Astrocyte of the cerebellum (primary cell): ENCODE measurements at regions not wholly inside any gene's neighbourhood (a gene's known extent, or its start where the extent isn't known, plus 50 kb on each side); places are given as distances from the start of the nearest gene placed in this dataset.

Source experiments
- DNase-seq: peaks from one replicate; pipeline ENCODE4 v3.0.0-alpha.2; 2011; ENCODE audit warnings: low read depth
- H3K4me3 ChIP-seq: 2 replicates; pipeline ENCODE4 v1.5.1; 2011; ENCODE audit warnings: mild to moderate bottlenecking, low read depth, low read length, moderate library complexity
- in situ Hi-C: cut with HindIII; loops from 2 replicates; pipeline ENCODE4 v1.10.0; 2017; ENCODE audit warnings: low sequenced_read_pairs
- TF ChIP-seq, protein P1 (sequence below): IDR thresholded peaks from 2 replicates; pipeline ENCODE4 v1.5.1; 2012; ENCODE audit warnings: low read length, low read depth, moderate library complexity, mild to moderate bottlenecking; ENCODE audit errors: missing control alignments

DNA sequence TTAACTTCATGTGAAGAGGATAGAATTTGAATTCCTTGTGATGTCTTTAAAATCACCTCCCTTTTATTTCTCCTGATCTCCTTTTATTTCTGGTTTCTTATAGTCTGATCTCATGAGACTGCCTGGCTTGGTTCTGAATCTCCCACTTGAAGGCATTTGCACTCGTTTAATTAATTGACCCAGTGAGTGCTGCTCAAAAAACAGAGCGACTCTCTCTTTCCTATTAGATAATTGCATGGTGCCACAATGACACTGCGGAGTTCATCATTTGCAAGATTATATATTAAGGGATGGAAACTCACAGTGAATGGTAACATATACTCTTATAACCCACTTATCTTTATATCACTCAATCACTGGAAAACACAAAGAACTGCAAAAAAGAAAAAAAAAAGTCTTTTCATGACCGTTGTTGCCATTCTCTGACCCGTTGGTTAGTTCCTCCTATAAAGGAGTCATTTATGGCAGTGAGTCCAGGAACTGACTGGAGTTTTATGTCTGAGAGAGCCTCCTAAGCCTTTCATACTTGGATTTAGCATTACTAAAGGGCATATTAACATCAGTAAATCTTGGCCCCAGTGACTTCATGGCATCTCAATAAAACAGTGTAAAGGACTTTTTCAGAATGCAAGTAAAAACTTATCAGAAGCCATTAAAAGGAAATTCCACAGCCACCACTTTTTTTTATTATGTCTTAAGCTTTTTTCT is 103.3 kb upstream of the EPHA4 start:
- in situ Hi-C loops, result no loop called here
- TF ChIP-seq, protein P1, sequence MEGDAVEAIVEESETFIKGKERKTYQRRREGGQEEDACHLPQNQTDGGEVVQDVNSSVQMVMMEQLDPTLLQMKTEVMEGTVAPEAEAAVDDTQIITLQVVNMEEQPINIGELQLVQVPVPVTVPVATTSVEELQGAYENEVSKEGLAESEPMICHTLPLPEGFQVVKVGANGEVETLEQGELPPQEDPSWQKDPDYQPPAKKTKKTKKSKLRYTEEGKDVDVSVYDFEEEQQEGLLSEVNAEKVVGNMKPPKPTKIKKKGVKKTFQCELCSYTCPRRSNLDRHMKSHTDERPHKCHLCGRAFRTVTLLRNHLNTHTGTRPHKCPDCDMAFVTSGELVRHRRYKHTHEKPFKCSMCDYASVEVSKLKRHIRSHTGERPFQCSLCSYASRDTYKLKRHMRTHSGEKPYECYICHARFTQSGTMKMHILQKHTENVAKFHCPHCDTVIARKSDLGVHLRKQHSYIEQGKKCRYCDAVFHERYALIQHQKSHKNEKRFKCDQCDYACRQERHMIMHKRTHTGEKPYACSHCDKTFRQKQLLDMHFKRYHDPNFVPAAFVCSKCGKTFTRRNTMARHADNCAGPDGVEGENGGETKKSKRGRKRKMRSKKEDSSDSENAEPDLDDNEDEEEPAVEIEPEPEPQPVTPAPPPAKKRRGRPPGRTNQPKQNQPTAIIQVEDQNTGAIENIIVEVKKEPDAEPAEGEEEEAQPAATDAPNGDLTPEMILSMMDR, result no peak

DNA sequence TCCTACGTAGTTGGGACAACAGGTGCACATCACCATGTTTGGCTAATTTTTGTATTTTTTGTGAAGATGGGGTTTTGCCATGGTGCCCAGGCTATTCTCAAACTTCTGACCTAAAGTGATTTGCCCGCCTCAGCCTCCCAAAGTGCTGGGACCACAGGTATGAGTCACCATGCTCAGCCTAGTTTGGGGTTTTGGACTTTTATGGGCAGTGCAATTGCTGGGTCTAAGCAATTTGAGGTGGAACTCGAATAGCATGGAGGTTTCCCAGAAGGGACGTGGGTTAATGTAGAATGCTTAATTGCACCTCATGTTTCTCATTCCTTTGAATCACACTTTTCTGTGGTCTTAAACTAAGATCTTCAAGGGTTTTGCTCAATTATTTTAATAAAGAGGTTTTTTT is 102.3 kb upstream of the EPHA4 start:
- DNase-seq, result no peak
- no peak overlapping the region for H3K4me3 ChIP-seq
- in situ Hi-C loops, result no loop called here
- TF ChIP-seq, protein P1, result no peak

More for the DNA sequence above, 103.3 kb upstream of the EPHA4 start:
- DNase-seq, result no peak
- H3K4me3 ChIP-seq, result no peak overlapping the region

GRCh38 chr2:221673248-221673647 is 101.1 kb upstream of the EPHA4 start:
- TF ChIP-seq, protein P1, result no peak
- no peak overlapping the region for H3K4me3 ChIP-seq
- in situ Hi-C loops, result no loop called here
- DNase-seq, result no peak

- no peak for DNase-seq
- TF ChIP-seq, protein P1, result no peak
- H3K4me3 ChIP-seq, result no peak overlapping the region
- in situ Hi-C loops, result no loop called here
These were observed 99.4 kb upstream of the EPHA4 start for GRCh38 chr2:221671515-221671914.

GRCh38 chr2:221662689-221663391 is 90.7 kb upstream of the EPHA4 start:
- no peak for DNase-seq
- H3K4me3 ChIP-seq, result no peak overlapping the region
- in situ Hi-C loops, result no loop called here
- TF ChIP-seq, protein P1, result no peak

GRCh38 chr2:221657806-221658205 is 85.7 kb upstream of the EPHA4 start:
- no peak overlapping the region for H3K4me3 ChIP-seq
- TF ChIP-seq, protein P1, result no peak
- DNase-seq, result no peak
- in situ Hi-C loops, result no loop called here
